ENCODE measurements at regions not wholly inside any gene's neighbourhood (a gene's known extent, or its start where the extent isn't known, plus 50 kb on each side); places are given as distances from the start of the nearest gene placed in this dataset.

- TF ChIP-seq REST (IDR thresholded peaks at IDR 0.05; ENCODE audit: low read depth, low read length) = no peak
- no peak for TF ChIP-seq ELF1 (IDR thresholded peaks at IDR 0.05)
- no peak for TF ChIP-seq NFIC (IDR thresholded peaks at IDR 0.05; ENCODE audit: borderline replicate concordance)
- no peak for TF ChIP-seq ZBTB33 (IDR thresholded peaks at IDR 0.05; ENCODE audit: borderline replicate concordance, low read depth)
- TF ChIP-seq USF1 (IDR thresholded peaks at IDR 0.05; ENCODE audit: borderline replicate concordance, low read depth) = no peak
- TF ChIP-seq EP300 (IDR thresholded peaks at IDR 0.05; ENCODE audit: borderline replicate concordance in 1 of 2, low read depth in 1 of 2, low read length in 1 of 2) = no peak
- TF ChIP-seq TAF1 (IDR thresholded peaks at IDR 0.05; ENCODE audit: borderline replicate concordance, low read depth, low read length) = no peak
- TF ChIP-seq FOXM1 (IDR thresholded peaks at IDR 0.05; ENCODE audit: low read depth) = no peak
Measured at GRCh38 chr2:129548880-129549279, 430.6 kb upstream of the RAB6C start (continued).

- H4K20me1 ChIP-seq (ENCODE audit: insufficient read depth) = no peaks in the 10 kb centered on the region
- 43% methylated on average over 4 of the region's 4 CpGs for WGBS (ENCODE audit: low lambda C conversion rate)
- no peaks in the 10 kb centered on the region for H3K79me2 ChIP-seq (ENCODE audit: insufficient read depth)
- DNase-seq = no peak
- H3K36me3 ChIP-seq (replicated peaks in 1 of 2; ENCODE audit: control insufficient read depth in 1 of 2, insufficient read depth in 2 of 2, low read length in 1 of 2) = no peaks in the 10 kb centered on the region
- no peak overlapping the region for H3K27ac ChIP-seq (ENCODE audit: low read depth in 2 of 2, low read length in 1 of 2)
- no peak overlapping the region for H3K9ac ChIP-seq
- ChIA-PET CTCF (no interaction called here), POLR2A (no interaction called here)
- TF ChIP-seq TAF1 (IDR thresholded peaks at IDR 0.05; ENCODE audit: borderline replicate concordance, low read depth, low read length) = no peak
- no peak for TF ChIP-seq RCOR1 (IDR thresholded peaks at IDR 0.05; ENCODE audit: low read length)
- TF ChIP-seq PBX3 (IDR thresholded peaks at IDR 0.05) = no peak
- TF ChIP-seq JUND (IDR thresholded peaks at IDR 0.05) = no peak
- no peaks in the 10 kb centered on the region for H3K27me3 ChIP-seq (ENCODE audit: insufficient read depth)
- H3K4me3 ChIP-seq (ENCODE audit: low read depth in 2 of 2, low read length in 1 of 2) = no peak overlapping the region
- H3K4me2 ChIP-seq = no peak overlapping the region
- no peaks in the 10 kb centered on the region for H3F3A ChIP-seq (replicated peaks; ENCODE audit: insufficient read depth)
- no peaks in the 10 kb centered on the region for H3K4me1 ChIP-seq (ENCODE audit: control insufficient read depth in 1 of 2, insufficient read depth in 2 of 2, low read depth in 1 of 2, low read length in 1 of 2)
- no peaks in the 10 kb centered on the region for H3K9me3 ChIP-seq
- H2AFZ ChIP-seq (ENCODE audit: low read depth) = no peak overlapping the region
- H3K9me2 ChIP-seq = no peaks in the 10 kb centered on the region
Measured at GRCh38 chr2:129550536-129550935, 428.9 kb upstream of the RAB6C start.

All from SK-N-SH (cell line).